ENCODE measurements at regions not wholly inside any gene's neighbourhood (a gene's known extent, or its start where the extent isn't known, plus 50 kb on each side); places are given as distances from the start of the nearest gene placed in this dataset.

DNA sequence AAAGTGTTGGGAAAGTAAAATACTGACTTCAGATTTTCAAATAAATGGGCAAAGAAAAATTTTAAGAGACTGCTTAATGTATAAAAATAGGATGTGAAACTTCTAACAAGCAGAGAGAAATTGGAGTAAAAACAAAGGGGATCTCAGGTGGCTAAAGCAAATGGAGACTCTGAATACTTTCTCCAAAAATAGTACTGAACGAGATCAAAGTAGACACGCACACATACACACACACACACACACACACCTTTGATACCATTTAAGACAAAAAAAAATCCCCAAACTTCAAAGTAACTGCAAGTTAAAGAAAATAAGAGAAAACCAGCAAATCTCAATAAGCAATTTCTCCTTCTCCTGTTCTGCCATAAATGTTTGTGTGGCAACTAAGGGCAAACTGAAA is 307.3 kb downstream of the CRPPA start:
- Histone ChIP-seq H4K8ac (ENCODE audit: low read depth in 2 of 2, low read length in 2 of 2) (no peak overlapping the region), H3K56ac (ENCODE audit: extremely low read depth, insufficient read depth, low read length) (no peak overlapping the region), H3K79me1 (ENCODE audit: low read depth in 1 of 2, low read length in 2 of 2) (no peaks in the 10 kb centered on the region), H3K9ac (ENCODE audit: low read depth, low read length) (no peak overlapping the region), H2BK120ac (ENCODE audit: low read depth, low read length) (no peak overlapping the region), H4K20me1 (ENCODE audit: insufficient read depth, low read length) (no peaks in the 10 kb centered on the region), H3K9me1 (ENCODE audit: insufficient read depth, low read length) (no peaks in the 10 kb centered on the region), H2AK9ac (replicated peaks; ENCODE audit: low read depth, low read length, poor library complexity) (no peak overlapping the region), H4K5ac (ENCODE audit: low read depth, low read length) (no peak overlapping the region), H3K27ac (ENCODE audit: insufficient read depth, low read length) (no peak overlapping the region), H2BK15ac (ENCODE audit: low read depth, low read length) (no peak overlapping the region), H3K27me3 (ENCODE audit: control insufficient read depth, insufficient read depth, low read length) (no peaks in the 10 kb centered on the region), H3K18ac (ENCODE audit: low read depth, low read length) (no peak overlapping the region), H2BK20ac (ENCODE audit: low read depth, low read length) (no peak overlapping the region), H3K4me1 (ENCODE audit: control insufficient read depth, insufficient read depth, low read length) (no peaks in the 10 kb centered on the region), H2AFZ (replicated peaks; ENCODE audit: low read length, poor library complexity) (no peak overlapping the region), H3K9me3 (ENCODE audit: control insufficient read depth, insufficient read depth, low read length) (no peaks in the 10 kb centered on the region), H4K91ac (ENCODE audit: insufficient read depth, low read depth, low read length) (no peak overlapping the region), H3K4me3 (ENCODE audit: insufficient read depth, low read depth, low read length) (no peak overlapping the region), H3K14ac (replicated peaks; ENCODE audit: low read depth, low read length) (no peak overlapping the region), H3K4ac (ENCODE audit: low read depth, low read length) (no peak overlapping the region), H3K23ac (ENCODE audit: low read depth, low read length) (no peak overlapping the region), H2BK5ac (ENCODE audit: low read depth, low read length, poor library complexity, severe bottlenecking) (no peak overlapping the region), H3K36me3 (ENCODE audit: control insufficient read depth, insufficient read depth, low read length) (no peaks in the 10 kb centered on the region), H3K4me2 (ENCODE audit: low read depth, low read length) (no peak overlapping the region), H2AK5ac (ENCODE audit: low read depth, low read length) (no peak overlapping the region)
- ATAC-seq (ENCODE audit: low read depth) (no peak), DNase-seq (no peak)
- TF ChIP-seq MAZ (IDR thresholded peaks at IDR 0.05; ENCODE audit: borderline replicate concordance, low read depth, low read length), result no peak
- no peak for TF ChIP-seq SMC3 (IDR thresholded peaks at IDR 0.05; ENCODE audit: low read depth, low read length)
- no TSS peak for BruUV-seq (replicated peaks)
- ChIA-PET CTCF (interaction anchor here (1.0 kb wide), 1 partner anchor 16 kb away, joined by 3 read pairs; no protein-coding TSS in a partner anchor), POLR2A (ENCODE audit: unreplicated experiment) (no interaction called here)
- in situ Hi-C loops (cut with MboI; ENCODE audit: low sequenced_read_pairs) (loop anchor here (25.0 kb wide), 1 partner anchor 798 kb away; no protein-coding TSS in a partner anchor), dilution Hi-C loops (cut with HindIII; ENCODE audit: low sequenced_read_pairs, unreplicated experiment) (no loop called here), intact Hi-C loops (cut with micrococcal nuclease) (loop anchor here (1.0 kb wide), 1 partner anchor 451 kb away; no protein-coding TSS in a partner anchor)
- WGBS, 2 experiments (ENCODE audit: extremely low coverage in 2 of 2, insufficient read length in 1 of 2), result no CpG with 5 or more reads among the region's 2 CpGs
